IMR-90 (cell line): ENCODE measurements at regions not wholly inside any gene's neighbourhood (a gene's known extent, or its start where the extent isn't known, plus 50 kb on each side); places are given as distances from the start of the nearest gene placed in this dataset.

Experiments
- ATAC-seq: fragments of 200-7000 bp; cut with Tn5 transposase; 2 replicates; pipeline ENCODE4 v1.9.1; 2020; ENCODE audit warnings: low read depth, mild to moderate bottlenecking, moderate library complexity
- BruUV-seq: library from RNA; stranded (reverse); fragments of 400-500 nt; replicated peaks from 2 replicates; lab custom pipeline; 2021; lab: Mats Ljungman, UMichigan
- CTCF ChIA-PET: fragments of 300-600 bp; formaldehyde crosslinking; extraction: SDS; loops from one replicate; lab custom pipeline; 2021; ENCODE audit warnings: antibody characterized with exemption; lab: Yijun Ruan, JAX
- POLR2A ChIA-PET: fragments of 300-600 bp; sonication (Branson Sonifier 250); formaldehyde crosslinking; loops from one replicate; lab custom pipeline; 2022; ENCODE audit warnings: antibody characterized with exemption; ENCODE audit not compliant: unreplicated experiment; lab: Charles Lee
- DNase-seq: peaks from one replicate; pipeline ENCODE4 v3.0.0; 2013
- H2AFZ ChIP-seq: replicated peaks from 2 replicates; pipeline ENCODE3; 2013; ENCODE audit warnings: low read length, mild to moderate bottlenecking; ENCODE audit not compliant: poor library complexity
- H2AK5ac ChIP-seq: 2 replicates; pipeline ENCODE4 v1.6.1; 2013; ENCODE audit warnings: low read depth, low read length, inconsistent platforms
- H2AK9ac ChIP-seq: replicated peaks from 2 replicates; pipeline ENCODE3; 2013; ENCODE audit warnings: mild to moderate bottlenecking, low read depth, low read length, moderate library complexity; ENCODE audit not compliant: poor library complexity
- H2BK120ac ChIP-seq: 2 replicates; pipeline ENCODE4 v1.6.1; 2013; ENCODE audit warnings: low read depth, low read length, inconsistent platforms
- H2BK15ac ChIP-seq: 3 replicates; pipeline ENCODE4 v1.6.1; 2013; ENCODE audit warnings: low read depth, low read length, inconsistent platforms
- H2BK20ac ChIP-seq: 2 replicates; pipeline ENCODE4 v1.6.1; 2013; ENCODE audit warnings: low read depth, mild to moderate bottlenecking, inconsistent platforms, low read length, moderate library complexity
- H2BK5ac ChIP-seq: 2 replicates; pipeline ENCODE4 v1.6.1; 2013; ENCODE audit warnings: mild to moderate bottlenecking, low read depth, low read length, inconsistent platforms; ENCODE audit not compliant: poor library complexity, severe bottlenecking
- H3K14ac ChIP-seq: replicated peaks from 2 replicates; pipeline ENCODE4 v1.6.1; 2013; ENCODE audit warnings: low read depth, low read length, inconsistent platforms
- H3K18ac ChIP-seq: 2 replicates; pipeline ENCODE4 v1.6.1; 2013; ENCODE audit warnings: low read depth, low read length, control low read depth
- H3K23ac ChIP-seq: 2 replicates; pipeline ENCODE4 v1.6.1; 2013; ENCODE audit warnings: low read depth, low read length, inconsistent platforms
- H3K27ac ChIP-seq: 2 replicates; pipeline ENCODE4 v1.5.1; 2013; ENCODE audit warnings: mild to moderate bottlenecking, control low read depth, low read length; ENCODE audit not compliant: insufficient read depth
- H3K27me3 ChIP-seq: 2 replicates; pipeline ENCODE4 v1.6.1; 2013; ENCODE audit warnings: low read length; ENCODE audit not compliant: control insufficient read depth, insufficient read depth
- H3K36me3 ChIP-seq: 2 replicates; pipeline ENCODE4 v1.6.1; 2013; ENCODE audit warnings: low read length, mixed read lengths; ENCODE audit not compliant: control insufficient read depth, insufficient read depth
- H3K4ac ChIP-seq: 2 replicates; pipeline ENCODE4 v1.6.1; 2013; ENCODE audit warnings: low read depth, low read length, inconsistent platforms
- H3K4me1 ChIP-seq: 2 replicates; pipeline ENCODE4 v1.6.1; 2013; ENCODE audit warnings: low read length, mixed read lengths; ENCODE audit not compliant: control insufficient read depth, insufficient read depth
- H3K4me2 ChIP-seq: 2 replicates; pipeline ENCODE4 v1.6.1; 2013; ENCODE audit warnings: low read depth, mild to moderate bottlenecking, control low read depth, low read length, moderate library complexity
- H3K4me3 ChIP-seq: 2 replicates; pipeline ENCODE4 v1.5.1; 2013; ENCODE audit warnings: low read depth, mild to moderate bottlenecking, control low read depth, low read length, moderate library complexity; ENCODE audit not compliant: insufficient read depth
- H3K56ac ChIP-seq: 2 replicates; pipeline ENCODE4 v1.6.1; 2013; ENCODE audit warnings: low read length, inconsistent platforms; ENCODE audit not compliant: insufficient read depth; ENCODE audit errors: extremely low read depth
- H3K79me1 ChIP-seq, 2 experiments: 2 replicates each; pipeline ENCODE4 v1.6.1; 2013; ENCODE audit warnings: low read length in 2 of 2, inconsistent platforms in 1 of 2, low read depth in 1 of 2
- H3K9ac ChIP-seq: 2 replicates; pipeline ENCODE4 v1.6.1; 2013; ENCODE audit warnings: low read depth, low read length, control low read depth
- H3K9me1 ChIP-seq: 2 replicates; pipeline ENCODE4 v1.6.1; 2013; ENCODE audit warnings: low read length, inconsistent platforms; ENCODE audit not compliant: insufficient read depth
- H3K9me3 ChIP-seq: 2 replicates; pipeline ENCODE4 v1.6.1; 2013; ENCODE audit warnings: low read length; ENCODE audit not compliant: control insufficient read depth, insufficient read depth
- H4K20me1 ChIP-seq: 2 replicates; pipeline ENCODE4 v1.6.1; 2013; ENCODE audit warnings: low read length, inconsistent platforms; ENCODE audit not compliant: insufficient read depth
- H4K5ac ChIP-seq: 2 replicates; pipeline ENCODE4 v1.6.1; 2013; ENCODE audit warnings: mild to moderate bottlenecking, low read depth, low read length, control low read depth
- H4K8ac ChIP-seq, 2 experiments: 2 replicates each; pipeline ENCODE4 v1.6.1; 2013; ENCODE audit warnings: low read depth in 2 of 2, low read length in 2 of 2, control low read depth in 1 of 2, inconsistent platforms in 1 of 2
- H4K91ac ChIP-seq: 2 replicates; pipeline ENCODE4 v1.6.1; 2013; ENCODE audit warnings: low read depth, low read length, inconsistent platforms; ENCODE audit not compliant: insufficient read depth
- BHLHE40 ChIP-seq: fragments of 150-350 bp; IDR thresholded peaks from 2 replicates; pipeline ENCODE4 v1.6.1; 2016; ENCODE audit warnings: mild to moderate bottlenecking, low read depth, low read length
- CEBPB ChIP-seq: IDR thresholded peaks from 2 replicates; pipeline ENCODE4 v1.6.1; 2012; ENCODE audit warnings: low read depth, low read length, improper control_type of control experiment
- CHD1 ChIP-seq: IDR thresholded peaks from 2 replicates; pipeline ENCODE4 v1.6.1; 2012; ENCODE audit warnings: low read depth, low read length, improper control_type of control experiment
- CTCF ChIP-seq: conservative IDR thresholded peaks from 2 replicates; pipeline ENCODE4 v1.5.1; 2012; ENCODE audit warnings: mild to moderate bottlenecking, low read depth, low read length, improper control_type of control experiment
- ELK1 ChIP-seq: fragments of 150-350 bp; IDR thresholded peaks from 2 replicates; pipeline ENCODE4 v1.6.1; 2016; ENCODE audit warnings: low read depth, mild to moderate bottlenecking, low read length, moderate library complexity, borderline replicate concordance
- FOS ChIP-seq: fragments of 150-350 bp; IDR thresholded peaks from 2 replicates; pipeline ENCODE4 v1.6.1; 2016; ENCODE audit warnings: low read depth, low read length
- MAFK ChIP-seq: IDR thresholded peaks from 2 replicates; pipeline ENCODE4 v1.6.1; 2012; ENCODE audit warnings: low read depth, low read length, improper control_type of control experiment
- MAZ ChIP-seq: IDR thresholded peaks from 2 replicates; pipeline ENCODE4 v1.6.1; 2012; ENCODE audit warnings: low read depth, mild to moderate bottlenecking, low read length, improper control_type of control experiment, moderate library complexity, borderline replicate concordance
- MXI1 ChIP-seq: IDR thresholded peaks from 2 replicates; pipeline ENCODE4 v1.6.1; 2012; ENCODE audit warnings: low read depth, mild to moderate bottlenecking, low read length, moderate library complexity, borderline replicate concordance
- NFE2L2 ChIP-seq: fragments of 150-350 bp; IDR thresholded peaks from 2 replicates; pipeline ENCODE4 v1.6.1; 2016; ENCODE audit warnings: low read depth, mild to moderate bottlenecking, low read length
- POLR2A ChIP-seq: IDR thresholded peaks from 2 replicates; pipeline ENCODE4 v1.6.1; 2012; ENCODE audit warnings: mild to moderate bottlenecking, low read depth, low read length
- RAD21 ChIP-seq: IDR thresholded peaks from 2 replicates; pipeline ENCODE4 v1.6.1; 2012; ENCODE audit warnings: low read length, improper control_type of control experiment
- RCOR1 ChIP-seq: IDR thresholded peaks from 2 replicates; pipeline ENCODE4 v1.6.1; 2012; ENCODE audit warnings: mild to moderate bottlenecking, low read length, improper control_type of control experiment; ENCODE audit not compliant: insufficient replicate concordance
- RFX5 ChIP-seq: IDR thresholded peaks from 2 replicates; pipeline ENCODE4 v1.8.0; 2012; ENCODE audit warnings: low read depth, mild to moderate bottlenecking, low read length, moderate library complexity
- SMC3 ChIP-seq: fragments of 150-350 bp; IDR thresholded peaks from 2 replicates; pipeline ENCODE4 v1.6.1; 2016; ENCODE audit warnings: low read depth, mild to moderate bottlenecking, antibody characterized with exemption, low read length, moderate library complexity
- USF2 ChIP-seq: fragments of 150-350 bp; IDR thresholded peaks from 2 replicates; pipeline ENCODE4 v1.6.1; 2017; ENCODE audit warnings: mild to moderate bottlenecking, antibody characterized with exemption, low read length, low read depth
- WGBS, 2 experiments: methylation state at CpG; one replicate each; pipeline versions ENCODE4 v1.1.5 to v1.1.7; 2013; ENCODE audit warnings: missing lambda C conversion rate in 2 of 2; ENCODE audit not compliant: insufficient read length in 1 of 2; ENCODE audit errors: extremely low coverage in 2 of 2; 5-methylcytosine and 5-hydroxymethylcytosine counted together
- dilution Hi-C: fragments of 300-500 bp; cut with HindIII; formaldehyde crosslinking; loops from one replicate; pipeline ENCODE4 v1.14.3; 2018; ENCODE audit warnings: low sequenced_read_pairs; ENCODE audit not compliant: unreplicated experiment
- in situ Hi-C: fragments of 300-500 bp; cut with MboI; formaldehyde crosslinking; loops from 3 replicates; pipeline ENCODE4 v1.14.3; 2019; ENCODE audit warnings: low sequenced_read_pairs, inconsistent platforms, mixed read lengths
- intact Hi-C: fragments of 100-400 bp; cut with micrococcal nuclease; formaldehyde crosslinking; loops from 2 replicates; pipeline ENCODE4 v1.10.0; 2022

- H2BK5ac ChIP-seq: no peak overlapping the region
- 90% methylated on average over 3 of the region's 8 CpGs; no CpG with 5 or more reads in 1 of the 2 experiments for WGBS, 2 experiments
These were observed 225.9 kb upstream of the MYO3A start for GRCh38 chr10:25707976-25708671.

More at GRCh38 chr10:25707976-25708671, 225.9 kb upstream of the MYO3A start:
- no peak overlapping the region for H2AK5ac ChIP-seq
- DNase-seq: no peak
- no peak overlapping the region for H2BK20ac ChIP-seq
- no peak for ATAC-seq
- no peak overlapping the region for H3K4me2 ChIP-seq
- H3K79me1 ChIP-seq: no peaks in the 10 kb centered on the region
- no peak overlapping the region for H4K91ac ChIP-seq
- intact Hi-C loops: no loop called here
- H2AK9ac ChIP-seq: no peak overlapping the region
- no peaks in the 10 kb centered on the region for H3K4me1 ChIP-seq
- H3K9me3 ChIP-seq: no peaks in the 10 kb centered on the region; the same call in 1 of the 2 replicates
- POLR2A ChIA-PET: no interaction called here
- CTCF ChIA-PET: no interaction called here
- H3K4me3 ChIP-seq: no peak overlapping the region
- no peak overlapping the region for H3K14ac ChIP-seq
- H3K9ac ChIP-seq: no peak overlapping the region
- H3K27me3 ChIP-seq: no peaks in the 10 kb centered on the region
- H2AFZ ChIP-seq: no peak overlapping the region
- H2BK15ac ChIP-seq: no peak overlapping the region
- no peak overlapping the region for H4K8ac ChIP-seq
- TF ChIP-seq USF2 (no peak), RFX5 (no peak), CTCF (no peak), ELK1 (no peak), FOS (no peak), BHLHE40 (no peak), CEBPB (no peak), NFE2L2 (no peak), RAD21 (no peak), CHD1 (no peak), RCOR1 (no peak), SMC3 (no peak), MXI1 (no peak), MAFK (no peak), MAZ (no peak), POLR2A (no peak)
- no peak overlapping the region for H3K18ac ChIP-seq
- no peak overlapping the region for H4K5ac ChIP-seq
- H3K9me1 ChIP-seq: no peaks in the 10 kb centered on the region
- no TSS peak for BruUV-seq
- no peaks in the 10 kb centered on the region for H4K20me1 ChIP-seq
- no peak overlapping the region for H3K27ac ChIP-seq
- H3K4ac ChIP-seq: no peak overlapping the region
- H3K23ac ChIP-seq: no peak overlapping the region
- H3K36me3 ChIP-seq: no peaks in the 10 kb centered on the region
- in situ Hi-C loops: no loop called here
- no peak overlapping the region for H3K56ac ChIP-seq
- dilution Hi-C loops: no loop called here
- H2BK120ac ChIP-seq: no peak overlapping the region
